ENCODE measurements at regions not wholly inside any gene's neighbourhood (a gene's known extent, or its start where the extent isn't known, plus 50 kb on each side); places are given as distances from the start of the nearest gene placed in this dataset.

DNA sequence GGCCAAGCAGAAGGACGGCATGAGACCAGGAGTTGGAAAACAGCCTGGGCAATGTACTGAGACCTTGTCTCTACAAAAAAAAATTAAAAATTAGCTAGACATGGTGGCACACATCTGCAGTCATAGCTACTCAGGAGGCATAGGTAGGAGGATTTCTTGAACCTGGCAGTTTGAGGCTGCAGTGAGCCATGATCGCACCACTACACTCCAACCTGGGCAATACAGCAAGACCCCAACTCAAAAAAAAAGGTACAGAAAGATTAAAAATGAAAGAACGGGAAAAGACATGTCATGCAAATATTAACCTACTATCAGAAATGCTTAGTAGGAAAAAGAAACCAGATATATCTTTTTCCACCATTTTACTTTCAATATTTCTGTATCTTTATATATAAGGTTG is 99.6 kb upstream of the ATP11B start:
- ATAC-seq (no peak), DNase-seq (no peak)
- intact Hi-C loops (cut with DNase I, micrococcal nuclease) = no loop called here

DNA sequence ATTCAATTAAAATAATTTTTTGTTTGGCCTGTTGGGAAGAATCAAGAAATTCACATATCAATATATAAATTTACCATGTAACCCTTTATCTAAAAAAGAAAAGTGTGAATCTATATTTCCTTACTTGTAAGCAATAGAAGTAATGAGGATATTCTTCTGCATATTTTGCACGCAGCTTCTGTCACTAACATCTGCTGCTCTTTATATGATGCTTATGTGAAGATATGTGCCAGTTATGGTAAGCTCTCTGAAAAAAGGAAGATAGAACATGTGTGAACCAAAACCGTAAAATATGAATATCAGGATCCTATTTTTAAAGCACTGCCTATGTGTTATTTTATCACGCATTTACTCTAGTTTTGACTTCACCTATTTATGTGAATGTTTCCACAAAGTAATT is 96.4 kb upstream of the ATP11B start:
- DNase-seq (no peak), ATAC-seq (no peak)
- intact Hi-C loops (cut with DNase I, micrococcal nuclease) = no loop called here

DNA sequence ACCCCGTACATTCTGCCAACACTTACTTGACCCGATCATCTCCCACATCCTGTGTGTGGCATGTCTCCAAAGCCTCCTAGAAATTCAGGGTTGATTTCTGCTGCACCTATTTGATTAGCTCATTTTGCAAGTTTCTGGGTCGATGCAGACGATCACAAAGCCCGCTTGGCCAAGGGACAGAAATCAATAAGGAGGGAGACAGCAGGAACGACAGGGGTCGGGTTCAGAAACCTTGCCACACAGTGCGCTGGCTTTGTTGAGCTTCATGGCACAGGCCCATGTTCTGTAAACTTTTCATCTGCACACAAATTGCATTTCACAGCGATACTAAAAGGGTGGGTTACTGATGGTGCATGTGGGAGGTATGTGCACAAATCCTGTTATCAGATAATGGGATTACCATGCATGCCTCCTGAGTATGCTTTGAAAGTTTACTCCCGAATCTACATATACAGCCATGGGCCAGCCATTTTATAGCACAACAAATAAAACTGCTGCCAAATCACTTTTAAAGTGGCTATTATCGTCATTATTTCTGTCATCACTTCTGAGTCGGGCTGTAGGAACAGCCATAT is 95.9 kb upstream of the ATP11B start:
- intact Hi-C loops (cut with DNase I, micrococcal nuclease) = no loop called here
- no peak for DNase-seq
- ATAC-seq = peak; percentile 67

DNA sequence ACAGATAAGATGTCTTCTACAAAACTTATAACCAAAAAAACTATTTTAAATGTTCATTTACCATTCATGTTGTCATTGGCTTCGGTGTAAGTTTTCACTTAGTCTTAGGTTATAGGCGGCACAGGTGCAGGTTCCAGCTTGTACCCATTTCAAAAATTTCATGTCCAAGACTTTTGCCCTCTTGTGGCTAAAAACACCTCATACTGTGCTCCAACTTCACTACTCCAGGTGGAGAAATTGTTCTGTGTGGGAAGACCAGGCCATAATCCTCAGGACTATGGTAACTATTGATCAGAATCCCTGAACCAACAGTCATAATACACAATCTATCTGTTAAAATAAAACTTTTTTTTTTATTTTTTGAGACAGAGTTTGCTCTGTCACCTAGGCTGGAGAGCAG is 95.2 kb upstream of the ATP11B start:
- ATAC-seq (no peak), DNase-seq (no peak)
- intact Hi-C loops (cut with DNase I, micrococcal nuclease) = no loop called here

DNA sequence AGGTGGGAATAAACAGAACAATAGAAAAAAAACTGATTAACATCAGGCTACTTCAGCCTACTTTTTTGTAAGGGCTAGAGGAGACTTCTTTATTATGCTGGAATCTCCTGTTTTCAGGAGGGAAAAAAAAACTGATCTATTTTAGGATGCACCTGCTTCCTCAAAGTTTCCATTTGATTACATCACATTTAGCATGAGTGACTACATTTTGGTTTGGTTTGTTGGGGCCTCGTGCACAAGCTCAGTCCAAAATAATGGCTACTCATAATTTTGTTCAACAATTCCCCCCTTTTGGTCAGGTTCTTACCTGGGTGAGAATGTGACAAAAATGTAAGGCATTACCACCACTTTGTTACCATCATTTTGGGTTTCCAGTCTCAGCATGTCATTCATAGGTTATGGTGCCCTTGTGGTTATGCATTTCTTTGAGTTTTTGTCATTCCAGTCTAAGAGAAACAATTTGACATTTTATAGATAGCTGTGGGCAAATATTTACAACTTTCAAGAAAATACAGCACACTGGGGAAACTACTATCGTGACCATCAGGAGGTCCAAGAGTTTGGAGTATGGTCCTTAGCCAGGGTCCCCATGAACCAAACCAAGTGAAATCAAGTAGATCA is 93.6 kb upstream of the ATP11B start:
- intact Hi-C loops (cut with DNase I, micrococcal nuclease) = no loop called here
- DNase-seq (no peak), ATAC-seq (no peak)

DNA sequence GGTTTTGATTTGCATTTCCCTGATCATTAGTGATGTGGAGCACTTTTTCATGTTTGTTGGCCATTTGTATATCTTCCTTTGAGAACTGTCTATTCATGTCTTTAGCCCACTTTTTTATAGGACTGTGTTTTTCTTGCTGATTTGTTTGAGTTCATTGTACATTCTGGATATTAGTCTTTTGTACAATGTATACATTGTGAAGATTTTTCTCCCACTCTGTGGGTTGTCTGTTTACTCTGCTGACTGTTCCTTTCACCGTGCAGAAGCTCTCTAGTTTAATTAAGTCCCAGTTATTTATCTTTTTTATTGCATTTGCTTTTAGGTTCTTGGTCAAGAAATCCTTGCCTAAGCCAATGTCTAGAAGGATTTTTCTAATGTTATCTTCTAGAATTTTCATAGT is 91.1 kb upstream of the ATP11B start:
- DNase-seq (no peak), ATAC-seq (no peak)
- intact Hi-C loops (cut with DNase I, micrococcal nuclease) = no loop called here

DNA sequence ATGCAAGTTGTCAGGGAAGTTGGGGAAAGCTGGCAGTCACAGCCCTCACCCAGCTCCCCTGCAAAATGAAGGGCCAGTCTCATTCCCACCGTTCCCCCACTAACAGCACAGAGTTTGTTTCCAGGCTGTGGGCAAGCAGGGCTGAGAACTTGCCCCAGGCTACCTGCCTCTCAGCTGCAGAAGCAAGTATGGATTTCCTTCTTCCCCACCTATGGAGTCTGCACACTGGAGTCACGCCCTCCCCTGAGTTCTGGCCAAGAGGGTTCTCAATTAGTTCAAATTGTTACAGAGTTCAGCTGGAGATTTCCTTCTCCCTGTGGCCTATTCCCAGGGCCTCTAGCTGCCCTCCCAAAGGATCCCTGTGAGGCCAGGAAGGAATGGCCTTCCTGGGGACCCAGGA is 90.1 kb upstream of the ATP11B start:
- intact Hi-C loops (cut with DNase I, micrococcal nuclease) = no loop called here
- ATAC-seq (peak; percentile 69), DNase-seq (no peak)

DNA sequence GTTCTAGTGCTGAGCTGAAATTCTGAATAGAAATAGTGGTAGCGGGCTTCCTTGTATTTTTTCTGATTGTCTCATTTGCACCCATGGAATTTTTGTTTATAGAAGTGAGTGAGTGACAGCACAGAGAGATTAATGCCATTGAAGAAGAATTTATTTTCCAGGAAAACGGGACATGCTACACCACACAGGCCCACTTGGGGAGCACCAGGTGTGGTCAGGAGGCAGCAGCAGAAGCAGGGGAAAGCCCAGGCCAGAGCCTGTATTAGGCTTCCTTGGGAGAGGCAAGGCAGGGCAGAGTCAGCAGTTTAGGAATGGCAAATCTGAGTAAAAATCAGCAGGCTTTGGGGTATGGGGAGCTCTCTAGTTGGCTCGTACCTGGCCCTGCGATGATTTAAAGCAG is 88.4 kb upstream of the ATP11B start:
- DNase-seq (no peak), ATAC-seq (no peak)
- intact Hi-C loops (cut with DNase I, micrococcal nuclease) = no loop called here

DNA sequence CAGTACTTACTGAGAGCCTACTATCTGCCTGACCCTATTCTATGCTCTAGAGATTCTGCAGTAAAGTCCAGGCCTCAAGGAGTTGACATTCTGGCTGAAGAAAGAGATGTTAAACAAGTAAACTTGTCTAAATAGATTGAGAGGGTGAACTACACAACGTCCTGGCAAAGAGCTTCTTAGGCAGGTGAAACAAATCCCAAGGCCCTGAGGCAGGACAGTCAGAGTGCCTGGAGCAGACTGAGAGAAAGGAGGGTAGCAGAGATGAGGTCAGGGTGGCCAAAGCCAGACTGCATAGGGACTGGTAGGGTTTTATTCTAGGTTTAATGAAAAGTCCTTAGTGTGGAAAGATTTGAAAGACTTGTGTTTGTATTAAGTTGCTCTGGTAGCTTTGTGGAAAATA is 84.5 kb upstream of the ATP11B start:
- intact Hi-C loops (cut with DNase I, micrococcal nuclease) = no loop called here

DNA sequence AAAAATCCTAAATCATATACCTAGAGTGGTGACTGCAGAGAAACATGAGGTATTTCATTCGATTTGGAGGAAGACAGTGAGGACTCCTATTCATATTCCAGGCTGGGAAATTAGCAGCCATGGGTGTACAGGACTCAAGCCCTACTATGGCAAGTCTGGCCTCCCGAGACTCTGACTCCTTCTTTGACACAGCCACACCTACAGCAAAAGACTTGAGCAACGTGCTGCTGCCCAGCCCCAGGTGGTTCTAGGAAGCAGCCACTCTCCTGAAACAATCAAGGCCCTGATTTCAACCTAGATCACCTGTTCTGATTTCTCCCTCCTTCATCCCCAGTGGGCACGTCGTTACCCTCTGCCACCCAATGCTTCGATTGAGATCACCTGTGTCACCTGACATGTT is 84.0 kb upstream of the ATP11B start:
- intact Hi-C loops (cut with DNase I, micrococcal nuclease) = no loop called here
- no peak for DNase-seq
- no peak for ATAC-seq

More for the DNA sequence above, 84.5 kb upstream of the ATP11B start:
- ATAC-seq = no peak
- no peak for DNase-seq

DNA sequence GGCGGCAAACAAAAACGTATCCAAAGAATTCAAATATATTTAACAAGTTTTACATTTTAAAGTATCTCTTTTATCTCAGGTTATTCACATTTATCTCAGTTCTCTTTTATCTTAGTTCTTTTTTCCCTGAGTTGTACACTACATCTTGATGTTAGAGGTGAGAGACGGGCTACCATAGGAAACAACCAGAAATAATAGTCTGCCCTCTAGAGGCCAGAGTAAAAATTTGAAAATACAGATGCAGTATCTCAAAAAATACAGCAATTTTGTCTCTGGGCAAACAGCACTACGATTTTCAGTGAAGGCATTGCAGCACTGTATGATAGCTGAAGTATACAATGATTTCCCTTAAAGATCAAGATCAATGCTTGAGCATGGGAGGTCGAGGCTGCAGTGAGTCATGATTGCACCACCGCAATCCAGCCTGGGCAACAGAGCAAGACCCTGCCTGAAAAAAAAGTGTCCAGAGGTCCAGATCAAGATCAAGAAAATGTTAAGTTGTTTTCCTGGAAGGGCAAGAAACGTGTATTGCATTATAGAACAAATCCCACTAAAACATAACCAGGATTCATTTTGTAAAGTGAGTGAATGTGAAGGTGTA is 82.6 kb upstream of the ATP11B start:
- peak; percentile 45 for ATAC-seq
- intact Hi-C loops (cut with DNase I, micrococcal nuclease) = no loop called here
- DNase-seq = no peak

DNA sequence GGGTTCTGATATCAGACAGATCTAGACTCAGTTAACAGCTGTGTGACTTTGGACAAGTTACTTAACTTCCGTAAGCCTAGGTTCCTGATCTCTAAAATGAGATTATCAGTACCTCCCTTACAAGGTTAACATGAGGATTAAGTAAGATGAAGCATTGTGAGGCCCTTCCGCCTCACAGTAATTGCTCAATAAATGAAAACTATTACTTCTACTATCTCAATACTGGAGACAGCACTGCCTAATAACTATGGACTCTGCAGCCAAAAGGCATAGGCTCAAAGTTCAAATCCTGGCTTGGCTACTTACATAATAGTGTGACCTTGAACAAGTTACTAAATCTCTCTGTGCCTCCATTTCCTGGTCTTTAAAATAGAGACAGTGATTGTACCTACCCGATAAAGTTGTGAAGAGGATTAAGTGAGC is 82.0 kb upstream of the ATP11B start:
- peak; percentile 44 for ATAC-seq
- DNase-seq = no peak
- intact Hi-C loops (cut with DNase I, micrococcal nuclease) = no loop called here

DNA sequence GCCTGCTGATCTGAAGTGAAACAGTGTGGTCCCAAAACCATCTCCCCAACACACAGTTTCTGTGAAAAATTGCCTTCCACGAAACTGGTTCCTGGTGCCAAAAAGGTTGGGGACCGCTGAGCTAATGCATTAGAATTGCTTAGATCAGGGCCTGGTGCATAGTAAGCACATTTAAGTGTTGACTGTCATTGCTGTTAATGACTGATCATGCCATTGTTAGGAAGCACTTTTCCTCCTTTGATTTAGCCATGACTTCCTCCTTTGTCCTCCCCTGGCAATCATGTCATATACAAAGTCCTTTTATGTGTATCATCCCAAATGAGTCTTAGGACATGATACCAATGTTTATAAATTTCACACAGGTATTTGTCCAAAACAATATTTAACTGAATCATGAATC is 81.5 kb upstream of the ATP11B start:
- intact Hi-C loops (cut with DNase I, micrococcal nuclease) = no loop called here

DNA sequence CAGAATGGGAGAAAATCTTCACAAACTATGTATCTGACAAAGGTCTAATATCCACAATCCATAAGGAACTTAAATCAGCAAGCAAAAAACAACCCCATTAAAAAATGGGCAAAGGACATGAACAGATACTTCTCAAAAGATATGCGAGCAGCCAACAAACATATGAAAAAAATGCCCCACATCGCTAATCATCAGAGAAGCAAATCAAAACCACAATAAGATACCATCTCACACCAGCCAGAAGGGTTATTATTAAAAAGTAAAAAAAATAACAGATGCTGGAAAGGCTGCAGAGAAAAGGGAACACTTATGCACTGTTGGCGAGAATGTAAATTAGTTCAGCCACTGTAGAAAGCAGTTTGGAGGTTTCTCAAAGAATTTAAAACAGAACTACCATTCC is 80.2 kb upstream of the ATP11B start:
- ATAC-seq = no peak
- DNase-seq = no peak
- intact Hi-C loops (cut with DNase I, micrococcal nuclease) = no loop called here

More for the DNA sequence above, 81.5 kb upstream of the ATP11B start:
- ATAC-seq (peak; percentile 52), DNase-seq (no peak)

DNA sequence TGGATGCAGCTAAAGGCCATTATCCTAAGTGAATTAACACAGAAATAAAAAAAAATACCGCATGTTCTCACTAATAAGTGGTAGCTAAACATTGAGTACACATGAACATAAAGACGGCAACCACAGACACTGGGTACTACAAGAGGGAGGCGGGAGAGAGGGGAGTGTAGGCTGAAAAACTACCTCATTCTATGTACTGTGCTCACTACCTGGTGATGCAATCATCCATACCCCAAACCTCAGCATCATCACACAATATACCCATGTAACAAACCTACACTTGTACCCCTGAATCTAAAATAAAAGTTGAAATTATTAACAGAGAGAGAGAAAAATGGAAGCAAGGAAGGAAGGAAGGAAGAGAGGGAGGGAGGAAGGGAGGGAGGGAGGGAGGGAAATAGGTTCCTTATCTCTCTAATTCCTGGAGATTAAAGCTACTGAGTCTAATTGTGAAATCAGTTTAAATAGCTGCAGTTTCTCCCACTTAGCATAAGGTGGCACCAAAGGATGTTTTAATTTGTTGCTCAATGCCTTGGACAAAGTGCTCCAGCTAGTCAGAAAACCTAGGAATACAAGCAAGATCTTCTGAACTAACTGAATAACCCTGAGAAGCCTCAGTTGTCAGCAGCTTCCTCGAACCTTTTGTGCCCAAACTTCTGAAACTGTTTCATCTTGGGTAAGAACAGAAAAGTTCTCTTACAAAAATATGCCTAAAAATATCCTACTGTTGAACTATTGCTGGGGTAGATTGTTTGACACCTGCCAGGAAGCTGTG is 79.4 kb upstream of the ATP11B start:
- DNase-seq (no peak), ATAC-seq (peak; percentile 55)
- intact Hi-C loops (cut with DNase I, micrococcal nuclease) = no loop called here

DNA sequence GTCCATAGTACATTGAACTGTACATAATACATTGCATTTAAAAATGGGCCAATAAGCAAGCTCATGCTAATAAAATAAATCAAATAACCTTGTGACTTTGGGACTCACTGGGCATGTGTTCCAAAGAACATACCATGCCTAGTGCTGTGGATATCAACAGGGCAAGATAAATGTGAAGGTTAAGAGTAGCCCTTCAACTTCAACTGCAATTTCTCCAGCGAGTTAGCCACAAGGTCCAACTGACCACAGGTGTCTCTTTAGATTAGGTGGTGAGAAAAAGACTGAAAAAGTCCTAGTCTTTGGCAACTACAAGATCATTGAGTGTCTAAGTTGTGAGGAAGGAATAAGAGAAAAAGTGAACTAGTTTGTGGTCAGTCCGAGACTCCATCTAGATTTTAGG is 78.3 kb upstream of the ATP11B start:
- intact Hi-C loops (cut with DNase I, micrococcal nuclease) = loop anchor here in 1 of 2 donors (5.0 kb wide), 1 partner anchor 122 kb away; no protein-coding TSS in a partner anchor
- DNase-seq (no peak), ATAC-seq (no peak)

DNA sequence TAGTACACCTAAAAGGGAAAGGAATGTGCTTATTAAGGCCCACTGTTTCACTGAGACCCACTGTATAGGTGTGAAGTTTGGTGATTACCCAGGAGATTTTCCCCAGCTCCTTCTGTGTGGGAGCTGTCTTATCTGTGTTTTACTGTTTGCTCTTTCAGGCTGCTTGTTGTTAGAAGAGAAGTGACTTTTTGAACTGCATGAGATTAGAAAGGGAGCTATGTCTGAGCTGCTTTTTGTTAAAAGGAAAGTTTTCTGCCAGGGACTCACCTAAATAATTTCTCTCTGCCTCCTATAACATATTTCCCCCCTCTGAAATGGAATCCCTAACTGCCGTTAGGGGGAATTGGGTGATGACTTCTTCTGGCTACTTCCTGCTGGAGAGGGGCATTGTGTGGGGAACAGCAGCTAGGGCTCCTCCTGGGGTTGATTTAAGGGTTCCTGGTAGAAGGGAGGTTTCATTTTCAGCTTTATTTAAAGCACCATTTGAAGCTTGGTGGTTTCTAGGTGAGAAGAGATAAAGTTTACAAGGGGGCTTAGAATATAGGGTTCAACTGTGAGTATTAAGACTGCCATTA is 77.1 kb upstream of the ATP11B start:
- DNase-seq (no peak), ATAC-seq (peak; percentile 11)
- intact Hi-C loops (cut with DNase I, micrococcal nuclease) = loop anchor here in 1 of 2 donors (5.0 kb wide), 1 partner anchor 121 kb away; no protein-coding TSS in a partner anchor

DNA sequence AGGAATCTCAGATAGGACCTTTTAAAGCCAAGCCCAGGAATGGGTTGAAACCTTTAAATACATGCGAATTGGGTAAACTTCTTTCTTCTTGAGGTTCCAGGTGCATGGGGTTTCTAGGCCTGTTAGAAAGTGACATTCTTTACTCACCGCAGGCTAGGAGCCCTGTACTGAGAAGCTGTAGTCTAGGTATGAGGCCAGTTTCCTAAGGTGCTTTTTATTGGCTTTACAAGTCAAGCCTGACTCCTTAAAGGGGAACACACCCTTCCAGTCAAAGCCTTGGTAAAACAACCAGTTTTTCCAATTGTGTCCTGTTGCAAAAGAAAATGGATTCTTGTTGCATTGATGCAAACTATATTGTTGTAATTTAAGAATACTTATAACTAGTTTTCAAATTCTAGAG is 76.1 kb upstream of the ATP11B start:
- intact Hi-C loops (cut with DNase I, micrococcal nuclease) = loop anchor here in 1 of 2 donors (5.0 kb wide), 1 partner anchor 120 kb away; no protein-coding TSS in a partner anchor
- ATAC-seq (peak; percentile 83), DNase-seq (no peak)

DNA sequence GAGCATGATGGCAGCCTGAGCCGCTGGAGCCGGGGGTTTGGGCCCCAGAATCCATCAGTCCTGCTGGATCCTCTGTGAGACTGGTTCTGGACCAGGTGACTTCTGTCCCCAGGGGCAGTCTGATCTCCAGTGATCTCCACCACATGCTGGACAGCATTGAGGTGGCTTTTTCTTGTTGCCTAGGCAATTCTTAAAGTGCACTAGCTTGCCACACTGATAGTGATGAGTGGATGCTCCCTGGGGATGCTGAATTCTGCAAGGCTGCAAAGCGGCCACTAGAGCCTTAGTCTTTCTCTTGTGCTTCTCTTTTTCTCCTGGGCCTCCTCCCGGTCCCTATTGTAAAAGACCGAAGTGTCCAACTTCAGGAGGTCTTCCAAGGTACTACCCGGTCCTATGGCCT is 70.4 kb upstream of the ATP11B start:
- intact Hi-C loops (cut with DNase I, micrococcal nuclease) = no loop called here
- DNase-seq (no peak), ATAC-seq (no peak)

DNA sequence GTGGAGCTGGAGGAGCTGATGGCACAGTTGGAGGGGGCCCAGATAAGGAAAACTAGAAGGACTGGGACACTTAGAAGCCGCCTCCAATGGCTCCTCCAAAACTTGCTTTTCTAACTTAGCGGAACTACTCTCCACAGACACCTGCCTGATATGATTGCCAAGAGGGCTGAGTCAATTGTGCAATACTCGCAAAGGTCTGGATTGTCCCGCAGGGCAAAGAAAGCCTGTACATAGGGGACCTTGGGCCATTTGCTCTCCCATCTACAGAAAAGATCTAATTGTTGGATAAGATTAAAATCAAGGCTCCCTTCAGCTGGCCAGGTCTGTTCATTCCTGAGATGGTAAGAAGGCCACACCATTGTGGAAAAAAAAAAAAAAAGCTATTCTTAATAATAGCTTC is 69.7 kb upstream of the ATP11B start:
- DNase-seq (no peak), ATAC-seq (no peak)
- intact Hi-C loops (cut with DNase I, micrococcal nuclease) = no loop called here

All from left colon (tissue), 2 donors.